ENCODE measurements at regions not wholly inside any gene's neighbourhood (a gene's known extent, or its start where the extent isn't known, plus 50 kb on each side); places are given as distances from the start of the nearest gene placed in this dataset.

DNA sequence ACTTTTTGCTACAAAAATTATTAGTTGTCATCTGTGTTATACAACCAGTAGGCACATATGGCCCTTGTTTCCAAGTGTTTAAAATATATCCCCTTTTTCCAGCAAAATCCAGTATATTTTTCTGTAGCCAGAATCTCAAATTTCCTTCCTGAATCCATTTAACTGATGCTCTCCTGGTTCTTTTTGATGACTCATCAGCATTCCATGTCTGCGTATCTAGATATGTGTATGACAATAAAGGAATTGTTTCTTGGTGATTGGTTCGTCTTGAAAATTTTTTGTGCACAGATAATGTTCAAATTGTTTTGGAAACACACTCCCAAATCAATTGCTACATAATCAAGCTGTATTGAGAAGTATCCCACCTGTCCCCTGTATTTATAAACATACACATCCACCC, 98.3 kb downstream of the ITM2A start:
- H3K27ac ChIP-seq = no peak overlapping the region
- H3K27me3 ChIP-seq = no peaks in the 10 kb centered on the region
- TF ChIP-seq, protein P1, sequence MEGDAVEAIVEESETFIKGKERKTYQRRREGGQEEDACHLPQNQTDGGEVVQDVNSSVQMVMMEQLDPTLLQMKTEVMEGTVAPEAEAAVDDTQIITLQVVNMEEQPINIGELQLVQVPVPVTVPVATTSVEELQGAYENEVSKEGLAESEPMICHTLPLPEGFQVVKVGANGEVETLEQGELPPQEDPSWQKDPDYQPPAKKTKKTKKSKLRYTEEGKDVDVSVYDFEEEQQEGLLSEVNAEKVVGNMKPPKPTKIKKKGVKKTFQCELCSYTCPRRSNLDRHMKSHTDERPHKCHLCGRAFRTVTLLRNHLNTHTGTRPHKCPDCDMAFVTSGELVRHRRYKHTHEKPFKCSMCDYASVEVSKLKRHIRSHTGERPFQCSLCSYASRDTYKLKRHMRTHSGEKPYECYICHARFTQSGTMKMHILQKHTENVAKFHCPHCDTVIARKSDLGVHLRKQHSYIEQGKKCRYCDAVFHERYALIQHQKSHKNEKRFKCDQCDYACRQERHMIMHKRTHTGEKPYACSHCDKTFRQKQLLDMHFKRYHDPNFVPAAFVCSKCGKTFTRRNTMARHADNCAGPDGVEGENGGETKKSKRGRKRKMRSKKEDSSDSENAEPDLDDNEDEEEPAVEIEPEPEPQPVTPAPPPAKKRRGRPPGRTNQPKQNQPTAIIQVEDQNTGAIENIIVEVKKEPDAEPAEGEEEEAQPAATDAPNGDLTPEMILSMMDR (IDR thresholded peaks at IDR 0.05) = no peak
- H3K36me3 ChIP-seq = no peaks in the 10 kb centered on the region
- no peak overlapping the region for H3K9ac ChIP-seq (ENCODE audit: low read depth in 2 of 2, low read length in 2 of 2)
- H3K4me1 ChIP-seq = no peaks in the 10 kb centered on the region
- intact Hi-C loops (cut with DNase I) = no loop called here
- DNase-seq = no peak
- no peak overlapping the region for H3K4me3 ChIP-seq
- H3K9me3 ChIP-seq = no peaks in the 10 kb centered on the region

DNA sequence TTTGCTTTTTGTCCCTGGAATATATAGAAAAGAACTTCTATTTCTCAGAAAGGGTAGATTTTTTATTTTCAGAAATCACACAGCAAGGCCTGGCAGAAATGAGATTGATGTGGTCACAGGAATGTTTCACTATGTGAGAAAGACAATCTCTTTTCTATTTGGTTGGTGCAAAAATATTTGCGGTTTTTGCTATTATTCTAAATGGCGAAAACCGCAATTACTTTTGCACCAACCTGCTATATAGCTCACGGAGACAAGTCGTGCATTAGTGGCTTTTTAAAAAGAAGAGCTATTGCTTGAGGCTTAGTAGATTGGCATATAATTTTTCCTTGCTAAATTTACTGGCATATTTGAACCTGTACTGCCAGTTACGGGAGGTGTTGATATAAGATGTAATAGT, 100.4 kb downstream of the ITM2A start:
- no peak overlapping the region for H3K27ac ChIP-seq
- no peaks in the 10 kb centered on the region for H3K27me3 ChIP-seq
- no peak overlapping the region for H3K4me3 ChIP-seq
- no peaks in the 10 kb centered on the region for H3K9me3 ChIP-seq
- H3K9ac ChIP-seq (ENCODE audit: low read depth in 2 of 2, low read length in 2 of 2) = no peak overlapping the region
- DNase-seq = no peak
- intact Hi-C loops (cut with DNase I) = no loop called here
- TF ChIP-seq, protein P1 (IDR thresholded peaks at IDR 0.05) = no peak
- no peaks in the 10 kb centered on the region for H3K36me3 ChIP-seq
- H3K4me1 ChIP-seq = no peaks in the 10 kb centered on the region

DNA sequence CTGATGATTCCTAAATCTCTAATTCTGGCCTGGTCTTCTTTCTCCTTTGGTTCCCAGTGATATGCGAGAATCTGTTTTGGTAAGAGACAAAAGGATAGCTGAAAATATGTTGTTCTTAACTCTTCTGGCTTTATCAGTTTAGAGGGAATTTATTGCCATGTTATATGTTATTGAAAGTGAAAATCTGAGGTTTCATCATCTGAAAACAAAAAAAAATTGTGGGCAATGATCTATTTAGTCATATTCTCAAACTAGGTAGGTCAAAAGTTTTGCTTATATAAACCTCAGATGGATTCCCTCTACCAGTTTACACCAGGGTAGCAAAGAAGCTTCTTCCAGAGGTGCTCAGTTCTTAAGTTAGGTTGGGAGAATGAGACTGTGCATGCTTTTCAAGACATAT, 103.6 kb downstream of the ITM2A start:
- TF ChIP-seq, protein P1 (IDR thresholded peaks at IDR 0.05) = no peak
- no peaks in the 10 kb centered on the region for H3K9me3 ChIP-seq
- DNase-seq = no peak
- H3K27ac ChIP-seq = no peak overlapping the region
- no peaks in the 10 kb centered on the region for H3K4me1 ChIP-seq
- no peaks in the 10 kb centered on the region for H3K36me3 ChIP-seq
- no peak overlapping the region for H3K4me3 ChIP-seq
- intact Hi-C loops (cut with DNase I) = no loop called here
- H3K9ac ChIP-seq (ENCODE audit: low read depth in 2 of 2, low read length in 2 of 2) = no peak overlapping the region
- H3K27me3 ChIP-seq = no peaks in the 10 kb centered on the region

DNA sequence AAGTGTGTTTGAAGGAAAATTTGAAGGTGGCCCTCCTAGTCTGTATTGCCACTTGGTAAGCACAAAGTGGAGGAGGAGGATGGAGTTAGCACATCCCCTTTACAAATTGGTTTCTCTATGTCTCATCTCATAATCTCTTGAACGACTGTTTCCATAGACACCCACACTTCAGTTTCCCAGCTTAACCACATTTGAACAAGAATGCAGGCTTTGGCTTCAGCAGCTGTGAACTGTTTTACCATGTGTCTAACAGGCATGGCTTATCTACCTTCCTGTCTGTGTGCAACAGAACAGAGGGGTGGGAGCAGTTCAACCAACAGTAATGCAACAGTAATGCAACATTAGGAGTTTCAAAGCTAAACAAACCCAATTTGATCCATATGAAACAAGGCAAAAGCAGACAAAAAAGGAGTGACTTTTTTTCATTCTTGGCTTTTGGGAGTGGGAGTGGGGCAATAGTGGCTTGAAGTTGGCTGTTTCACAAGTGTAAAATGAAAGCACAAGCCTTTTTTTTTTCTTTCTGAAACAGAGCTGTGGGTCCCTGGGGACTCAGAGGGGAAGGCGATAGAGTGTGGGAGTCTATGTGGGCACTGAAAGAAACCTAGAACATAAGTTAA, 108.0 kb downstream of the ITM2A start:
- no peak for DNase-seq
- no peak overlapping the region for H3K27ac ChIP-seq
- intact Hi-C loops (cut with DNase I) = no loop called here

DNA sequence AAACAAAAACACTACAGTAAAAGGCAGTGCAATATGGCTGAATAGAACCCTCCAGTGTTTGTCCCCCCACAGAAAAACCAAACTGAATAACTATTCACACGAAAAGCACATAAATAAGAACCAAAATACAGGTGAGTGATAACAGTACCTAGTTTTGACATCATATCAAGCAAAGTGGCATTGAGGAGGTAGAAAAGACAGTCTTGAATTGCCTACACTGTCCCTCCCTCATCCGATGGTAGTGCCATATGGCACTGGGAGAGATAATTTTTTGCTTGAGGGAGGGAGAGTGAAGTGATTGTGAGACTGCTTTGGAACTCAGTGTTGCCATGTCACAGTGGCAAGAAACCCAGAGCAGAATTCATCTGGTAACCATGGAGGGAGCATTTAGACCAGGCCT, 99.2 kb downstream of the GPR174 start:
- Histone ChIP-seq H3K27me3 (no peaks in the 10 kb centered on the region), H3K9me3 (no peaks in the 10 kb centered on the region), H3K4me1 (no peaks in the 10 kb centered on the region), H3K27ac (no peak overlapping the region), H3K9ac (ENCODE audit: low read depth in 2 of 2, low read length in 2 of 2) (no peak overlapping the region), H3K4me3 (no peak overlapping the region), H3K36me3 (no peaks in the 10 kb centered on the region)
- intact Hi-C loops (cut with DNase I) = no loop called here
- TF ChIP-seq, protein P1 (IDR thresholded peaks at IDR 0.05) = no peak
- no peak for DNase-seq

More for the DNA sequence above, 108.0 kb downstream of the ITM2A start:
- H3K27me3 ChIP-seq = no peaks in the 10 kb centered on the region
- H3K9ac ChIP-seq (ENCODE audit: low read depth in 2 of 2, low read length in 2 of 2) = no peak overlapping the region
- no peaks in the 10 kb centered on the region for H3K36me3 ChIP-seq
- TF ChIP-seq, protein P1 (IDR thresholded peaks at IDR 0.05) = no peak
- H3K4me1 ChIP-seq = no peaks in the 10 kb centered on the region
- no peaks in the 10 kb centered on the region for H3K9me3 ChIP-seq
- H3K4me3 ChIP-seq = no peak overlapping the region

Data from colonic mucosa (tissue), 4 donors.